HFF-Myc (cell line): ENCODE measurements at regions not wholly inside any gene's neighbourhood (a gene's known extent, or its start where the extent isn't known, plus 50 kb on each side); places are given as distances from the start of the nearest gene placed in this dataset.

Experiments
- DNase-seq: peaks from one replicate; pipeline ENCODE4 v3.0.0-alpha.2; 2011; ENCODE audit warnings: low read depth; ENCODE audit errors: extremely low read depth
- H3K4me3 ChIP-seq: replicated peaks from 2 replicates; pipeline ENCODE4 v1.5.1; 2011; ENCODE audit warnings: low read depth, mild to moderate bottlenecking, control low read depth, low read length
- CTCF ChIP-seq: IDR thresholded peaks from 2 replicates; pipeline ENCODE4 v1.5.1; 2012; ENCODE audit warnings: mild to moderate bottlenecking, low read depth, low read length, control low read depth; ENCODE audit errors: missing control alignments

GRCh38 chr20:11734431-11734830 lies 183.3 kb upstream of the BTBD3 start:
- DNase-seq, result no peak
- no peak overlapping the region for H3K4me3 ChIP-seq
- no peak for TF ChIP-seq CTCF

- TF ChIP-seq CTCF, result no peak
- DNase-seq, result no peak
Measured at GRCh38 chr20:11738852-11739251, 178.8 kb upstream of the BTBD3 start.

GRCh38 chr20:11740975-11741374 lies 176.7 kb upstream of the BTBD3 start:
- no peak for TF ChIP-seq CTCF
- H3K4me3 ChIP-seq, result no peak overlapping the region
- no peak for DNase-seq

More at GRCh38 chr20:11738852-11739251, 178.8 kb upstream of the BTBD3 start:
- no peak overlapping the region for H3K4me3 ChIP-seq

GRCh38 chr20:11745145-11745544 lies 172.5 kb upstream of the BTBD3 start:
- H3K4me3 ChIP-seq, result no peak overlapping the region
- DNase-seq, result no peak
- no peak for TF ChIP-seq CTCF

GRCh38 chr20:11748436-11748835 lies 169.3 kb upstream of the BTBD3 start:
- no peak for TF ChIP-seq CTCF
- DNase-seq, result no peak
- H3K4me3 ChIP-seq, result no peak overlapping the region

- TF ChIP-seq CTCF, result no peak
- no peak for DNase-seq
- no peak overlapping the region for H3K4me3 ChIP-seq
Measured at GRCh38 chr20:11752336-11752735, 165.4 kb upstream of the BTBD3 start.

GRCh38 chr20:11753155-11753554 lies 164.5 kb upstream of the BTBD3 start:
- no peak overlapping the region for H3K4me3 ChIP-seq
- no peak for TF ChIP-seq CTCF
- no peak for DNase-seq
